HL-60/S4 treated with retinoic acid at 250 ng/mL for 4 days and 3 days (cell line): ENCODE measurements at regions not wholly inside any gene's neighbourhood (a gene's known extent, or its start where the extent isn't known, plus 50 kb on each side); places are given as distances from the start of the nearest gene placed in this dataset.

ENCODE experiments used
- in situ Hi-C: fragments of 300-500 bp; cut with MboI; formaldehyde crosslinking; loops from 2 replicates; pipeline ENCODE4 v1.7.0; 2022; ENCODE audit warnings: low sequenced_read_pairs

- in situ Hi-C loops: no loop called here
Observed at GRCh38 chr9:89829346-89829745, 224.5 kb downstream of the GADD45G start.

GRCh38 chr9:89835666-89836065 lies 230.9 kb downstream of the GADD45G start:
- in situ Hi-C loops: no loop called here

GRCh38 chr9:89837162-89837933 lies 232.5 kb downstream of the GADD45G start:
- in situ Hi-C loops: no loop called here

- in situ Hi-C loops: no loop called here
Observed at GRCh38 chr9:89837934-89838310, 233.1 kb downstream of the GADD45G start.

GRCh38 chr9:89838621-89839020 lies 233.8 kb downstream of the GADD45G start:
- in situ Hi-C loops: no loop called here

GRCh38 chr9:89839449-89839848 lies 234.6 kb downstream of the GADD45G start:
- in situ Hi-C loops: no loop called here

GRCh38 chr9:89839952-89840351 lies 235.1 kb downstream of the GADD45G start:
- in situ Hi-C loops: no loop called here

- in situ Hi-C loops: no loop called here
Observed at GRCh38 chr9:89841456-89841855, 236.6 kb downstream of the GADD45G start.

- in situ Hi-C loops: no loop called here
Observed at GRCh38 chr9:89842267-89842768, 237.5 kb downstream of the GADD45G start.

- in situ Hi-C loops: no loop called here
Observed at GRCh38 chr9:89843074-89843473, 238.3 kb downstream of the GADD45G start.

- in situ Hi-C loops: no loop called here
Observed at GRCh38 chr9:89843591-89843990, 238.8 kb downstream of the GADD45G start.

- in situ Hi-C loops: no loop called here
Observed at GRCh38 chr9:89844075-89844474, 239.3 kb downstream of the GADD45G start.

GRCh38 chr9:89844535-89844934 lies 239.7 kb downstream of the GADD45G start:
- in situ Hi-C loops: no loop called here

GRCh38 chr9:89845321-89845720 lies 240.5 kb downstream of the GADD45G start:
- in situ Hi-C loops: no loop called here

- in situ Hi-C loops: no loop called here
Observed at GRCh38 chr9:89845862-89846261, 241.1 kb downstream of the GADD45G start.

GRCh38 chr9:89848060-89849040 lies 243.5 kb downstream of the GADD45G start:
- in situ Hi-C loops: no loop called here

- in situ Hi-C loops: no loop called here
Observed at GRCh38 chr9:89849096-89849495, 244.3 kb downstream of the GADD45G start.

- in situ Hi-C loops: no loop called here
Observed at GRCh38 chr9:89850153-89850552, 245.3 kb downstream of the GADD45G start.

- in situ Hi-C loops: no loop called here
Observed at GRCh38 chr9:89850631-89851325, 246.0 kb downstream of the GADD45G start.

GRCh38 chr9:89853161-89853560 lies 248.3 kb downstream of the GADD45G start:
- in situ Hi-C loops: no loop called here

- in situ Hi-C loops: no loop called here
Observed at GRCh38 chr9:89853931-89854330, 249.1 kb downstream of the GADD45G start.
